Right lobe of liver (tissue), 4 donors: ENCODE measurements at regions not wholly inside any gene's neighbourhood (a gene's known extent, or its start where the extent isn't known, plus 50 kb on each side); places are given as distances from the start of the nearest gene placed in this dataset.

Experiments used
- CTCF ChIP-seq, 4 donors: fragments of 200-600 bp in 3 of 4; fragments of 450-650 bp in 1 of 4; IDR thresholded peaks; one replicate each; pipeline versions ENCODE4 v1.5.1 to v1.8.0; 2016 to 2022; ENCODE audit warnings: antibody characterized with exemption in 4 of 4, mild to moderate bottlenecking in 2 of 4
- POLR2A ChIP-seq: fragments of 450-650 bp; IDR thresholded peaks from one replicate; pipeline ENCODE4 v1.6.1; 2017; ENCODE audit warnings: antibody characterized with exemption, mild to moderate bottlenecking
- donor health status: DM: no; HTN: no; CAD: no.
- donor health status: DM: no; HTN: no; CAD: no.
- donor health status: DM: no; HTN: yes; CAD: no.

- TF ChIP-seq CTCF (IDR thresholded peaks at IDR 0.05) (no peak), POLR2A (no peak)
Measured at GRCh38 chr3:3587647-3587972, 211.6 kb upstream of the LRRN1 start.
